GM12891 (cell line): ENCODE measurements at regions not wholly inside any gene's neighbourhood (a gene's known extent, or its start where the extent isn't known, plus 50 kb on each side); places are given as distances from the start of the nearest gene placed in this dataset.

Experiments used
- POLR2A ChIP-seq: IDR thresholded peaks from 2 replicates; pipeline ENCODE4 v1.6.1; 2011; ENCODE audit warnings: low read depth, low read length, control low read depth
- POLR2AphosphoS5 ChIP-seq: IDR thresholded peaks from 2 replicates; pipeline ENCODE4 v1.6.1; 2011; ENCODE audit warnings: low read depth, low read length, control low read depth

- TF ChIP-seq POLR2A (no peak), POLR2AphosphoS5 (no peak)
Observed at GRCh38 chr13:28590461-28590860, 68.5 kb upstream of the POMP start.
